GM12864 (cell line): ENCODE measurements at regions not wholly inside any gene's neighbourhood (a gene's known extent, or its start where the extent isn't known, plus 50 kb on each side); places are given as distances from the start of the nearest gene placed in this dataset.
"Not testable (repeated sequence)": the region's sequence is repeated elsewhere in the genome, so short reads cannot be mapped to it uniquely, and the experiment has no call there.

Experiments used
- DNase-seq: peaks from one replicate; pipeline ENCODE4 v3.0.0-alpha.2; 2011; ENCODE audit warnings: low read depth
- H3K4me3 ChIP-seq: 2 replicates; pipeline ENCODE4 v1.5.1; 2011; ENCODE audit warnings: mild to moderate bottlenecking, low read depth, low read length, control low read depth
- CTCF ChIP-seq: IDR thresholded peaks from 2 replicates; pipeline ENCODE4 v1.5.1; 2011; ENCODE audit warnings: low read depth, mild to moderate bottlenecking, moderate library complexity, low read length, control low read depth, inconsistent platforms; ENCODE audit errors: missing control alignments

- no peak overlapping the region for H3K4me3 ChIP-seq
- DNase-seq = no peak
- no peak for TF ChIP-seq CTCF
Measured at GRCh38 chr9:75197561-75197960, 109.2 kb downstream of the OSTF1 start.

DNA sequence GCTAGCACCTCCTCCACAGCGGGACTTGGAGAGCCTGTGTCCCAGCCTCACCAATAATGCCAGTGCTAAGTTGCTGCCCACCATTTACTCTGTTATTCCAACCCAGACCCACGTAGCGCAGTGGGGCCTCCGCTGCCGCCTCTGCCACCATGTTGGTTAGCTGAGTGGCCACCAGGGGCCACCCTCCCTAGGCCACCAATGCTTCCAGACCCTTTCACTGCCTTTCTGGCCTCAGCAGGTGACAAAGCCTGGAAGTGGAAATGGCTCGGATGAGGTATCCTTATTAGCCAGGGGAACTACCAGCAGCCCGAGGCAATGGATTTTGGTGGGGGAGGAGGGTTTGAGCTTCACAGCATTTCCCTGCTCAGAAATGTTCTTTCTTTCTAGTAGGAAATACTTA is 110.1 kb downstream of the OSTF1 start:
- H3K4me3 ChIP-seq = no peak overlapping the region
- no peak for DNase-seq
- TF ChIP-seq CTCF = peak; percentile 13

DNA sequence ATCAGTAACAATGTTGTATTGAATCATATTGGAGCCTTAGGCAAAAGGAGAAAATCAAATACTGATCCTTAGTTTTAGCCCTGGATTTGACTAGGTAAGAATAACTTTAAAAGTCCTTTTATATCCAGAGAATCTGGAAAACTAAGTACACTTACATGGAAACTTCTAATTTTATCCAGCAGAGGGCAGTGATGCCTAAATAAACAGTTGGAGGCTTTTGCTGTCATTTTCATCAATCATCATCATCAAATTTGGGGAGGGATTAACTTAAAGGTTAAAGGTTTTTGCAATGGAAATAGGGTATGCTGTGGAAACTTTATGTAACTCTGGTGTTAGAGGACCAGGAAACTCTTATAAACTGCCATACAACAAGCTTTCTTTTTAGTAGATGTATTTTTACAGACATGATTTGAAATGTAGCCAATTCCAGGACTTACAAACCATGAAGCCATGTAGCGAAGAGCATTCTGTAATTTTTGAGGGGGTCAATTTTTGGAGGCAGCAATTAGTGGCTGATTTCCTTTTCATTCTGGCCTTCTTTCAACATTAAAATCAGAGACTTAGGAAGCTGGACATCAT is 112.7 kb downstream of the OSTF1 start:
- no peak for DNase-seq
- H3K4me3 ChIP-seq = no peak overlapping the region
- TF ChIP-seq CTCF = peak; percentile 42

- H3K4me3 ChIP-seq = no peak overlapping the region
- TF ChIP-seq CTCF = no peak
- no peak for DNase-seq
Measured at GRCh38 chr9:75201480-75202209, 113.3 kb downstream of the OSTF1 start.

- not testable (repeated sequence) for DNase-seq, H3K4me3 ChIP-seq
Measured at GRCh38 chr9:75207997-75208396, 119.7 kb downstream of the OSTF1 start.

DNA sequence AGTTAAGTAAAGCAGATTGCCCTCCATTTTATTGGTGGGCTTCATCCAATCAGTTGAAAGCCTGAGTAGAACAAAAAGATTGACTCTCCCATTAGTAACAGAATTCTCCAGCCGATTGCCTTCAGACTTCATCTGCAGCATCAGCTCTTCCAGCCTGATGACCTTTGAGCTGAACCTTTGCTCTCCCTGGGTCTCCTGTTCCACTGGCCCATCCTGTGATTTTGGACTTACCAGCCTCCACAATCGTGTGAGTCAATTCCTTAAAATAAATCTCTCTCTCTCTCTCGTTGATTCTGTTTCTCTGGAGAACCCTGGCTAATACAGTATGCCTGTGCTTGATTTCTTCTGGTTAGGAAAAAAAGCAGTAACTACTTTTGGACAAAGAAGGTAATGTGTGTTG is 121.9 kb downstream of the OSTF1 start:
- no peak for TF ChIP-seq CTCF
- DNase-seq = no peak
- H3K4me3 ChIP-seq = no peak overlapping the region

- H3K4me3 ChIP-seq = no peak overlapping the region
- DNase-seq = no peak
- TF ChIP-seq CTCF = no peak
Measured at GRCh38 chr9:75213765-75214164, 125.5 kb downstream of the OSTF1 start.
